NCI-H510A treated with DMSO at 0.1 percent for 48 hours (cell line): ENCODE measurements at regions not wholly inside any gene's neighbourhood (a gene's known extent, or its start where the extent isn't known, plus 50 kb on each side); places are given as distances from the start of the nearest gene placed in this dataset.

Experiments
- DNase-seq: peaks from one replicate; lab custom pipeline; 2025; lab: John Stamatoyannopoulos, UW

- no peak for DNase-seq
Observed at GRCh38 chr1:185645162-185645640, 89.0 kb upstream of the HMCN1 start.

- no peak for DNase-seq
Observed at GRCh38 chr1:185644531-185644930, 89.7 kb upstream of the HMCN1 start.

GRCh38 chr1:185636848-185637247, 97.3 kb upstream of the HMCN1 start:
- no peak for DNase-seq

- no peak for DNase-seq
Observed at GRCh38 chr1:185634704-185635103, 99.5 kb upstream of the HMCN1 start.

- no peak for DNase-seq
Observed at GRCh38 chr1:185632659-185633423, 101.3 kb upstream of the HMCN1 start.

- DNase-seq, result no peak
Observed at GRCh38 chr1:185631843-185632242, 102.3 kb upstream of the HMCN1 start.

- no peak for DNase-seq
Observed at GRCh38 chr1:185627761-185628501, 106.3 kb upstream of the HMCN1 start.

GRCh38 chr1:185627171-185627570, 107.0 kb upstream of the HMCN1 start:
- no peak for DNase-seq

GRCh38 chr1:185626344-185626743, 107.8 kb upstream of the HMCN1 start:
- no peak for DNase-seq

- no peak for DNase-seq
Observed at GRCh38 chr1:185610954-185611353, 123.2 kb upstream of the HMCN1 start.

GRCh38 chr1:185608177-185608576, 126.0 kb upstream of the HMCN1 start:
- DNase-seq, result no peak

- no peak for DNase-seq
Observed at GRCh38 chr1:185603158-185603557, 131.0 kb upstream of the HMCN1 start.

- DNase-seq, result no peak
Observed at GRCh38 chr1:185601189-185601588, 133.0 kb upstream of the HMCN1 start.

GRCh38 chr1:185600641-185601040, 133.6 kb upstream of the HMCN1 start:
- DNase-seq, result no peak

GRCh38 chr1:185598332-185598731, 135.9 kb upstream of the HMCN1 start:
- no peak for DNase-seq

GRCh38 chr1:185595835-185596667, 138.1 kb upstream of the HMCN1 start:
- peak; percentile 46 for DNase-seq

GRCh38 chr1:185594786-185595410, 139.3 kb upstream of the HMCN1 start:
- no peak for DNase-seq

- DNase-seq, result no peak
Observed at GRCh38 chr1:185593271-185593670, 140.9 kb upstream of the HMCN1 start.

- no peak for DNase-seq
Observed at GRCh38 chr1:185585770-185586169, 148.4 kb upstream of the HMCN1 start.

GRCh38 chr1:185581961-185582725, 152.0 kb upstream of the HMCN1 start:
- no peak for DNase-seq

GRCh38 chr1:185581020-185581419, 153.2 kb upstream of the HMCN1 start:
- DNase-seq, result no peak
